ENCODE measurements at regions not wholly inside any gene's neighbourhood (a gene's known extent, or its start where the extent isn't known, plus 50 kb on each side); places are given as distances from the start of the nearest gene placed in this dataset.
"Not testable (repeated sequence)": the region's sequence is repeated elsewhere in the genome, so short reads cannot be mapped to it uniquely, and the experiment has no call there.

GRCh38 chr11:97732011-97732632 is 1288.6 kb upstream of the CNTN5 start:
- no peak for DNase-seq

- DNase-seq, result no peak
These were observed 1282.0 kb upstream of the CNTN5 start for GRCh38 chr11:97738751-97739150.

GRCh38 chr11:97739932-97740800 is 1280.6 kb upstream of the CNTN5 start:
- no peak for DNase-seq

GRCh38 chr11:97740801-97741151 is 1280.0 kb upstream of the CNTN5 start:
- DNase-seq, result no peak

GRCh38 chr11:97742717-97743116 is 1278.0 kb upstream of the CNTN5 start:
- DNase-seq, result no peak

GRCh38 chr11:97743205-97743742 is 1277.5 kb upstream of the CNTN5 start:
- DNase-seq, result no peak

- no peak for DNase-seq
These were observed 1275.2 kb upstream of the CNTN5 start for GRCh38 chr11:97745515-97746050.

GRCh38 chr11:97746818-97747217 is 1273.9 kb upstream of the CNTN5 start:
- DNase-seq, result no peak

- no peak for DNase-seq
These were observed 1269.3 kb upstream of the CNTN5 start for GRCh38 chr11:97751405-97751804.

- DNase-seq, result no peak
These were observed 1268.8 kb upstream of the CNTN5 start for GRCh38 chr11:97751952-97752351.

GRCh38 chr11:97754976-97755375 is 1265.8 kb upstream of the CNTN5 start:
- no peak for DNase-seq

GRCh38 chr11:97756571-97757335 is 1264.0 kb upstream of the CNTN5 start:
- DNase-seq, result no peak

GRCh38 chr11:97761175-97761574 is 1259.6 kb upstream of the CNTN5 start:
- no peak for DNase-seq

GRCh38 chr11:97764193-97764592 is 1256.6 kb upstream of the CNTN5 start:
- DNase-seq, result no peak

GRCh38 chr11:97764605-97765004 is 1256.1 kb upstream of the CNTN5 start:
- DNase-seq, result no peak

- DNase-seq, result no peak
These were observed 1250.2 kb upstream of the CNTN5 start for GRCh38 chr11:97770570-97770969.

GRCh38 chr11:97772705-97773104 is 1248.0 kb upstream of the CNTN5 start:
- no peak for DNase-seq

- DNase-seq, result not testable (repeated sequence)
These were observed 1236.4 kb upstream of the CNTN5 start for GRCh38 chr11:97784388-97784787.

- DNase-seq, result no peak
These were observed 1233.8 kb upstream of the CNTN5 start for GRCh38 chr11:97786961-97787360.

GRCh38 chr11:97794876-97795275 is 1225.9 kb upstream of the CNTN5 start:
- DNase-seq, result no peak

GRCh38 chr11:97800891-97801290 is 1219.9 kb upstream of the CNTN5 start:
- DNase-seq, result no peak

- no peak for DNase-seq
These were observed 1206.3 kb upstream of the CNTN5 start for GRCh38 chr11:97814325-97814959.

GRCh38 chr11:97815667-97816066 is 1205.1 kb upstream of the CNTN5 start:
- no peak for DNase-seq

All from CD4-positive, alpha-beta T cell treated with Interleukin-21 for 1 hour (primary cell).